ENCODE measurements at regions not wholly inside any gene's neighbourhood (a gene's known extent, or its start where the extent isn't known, plus 50 kb on each side); places are given as distances from the start of the nearest gene placed in this dataset.

DNA sequence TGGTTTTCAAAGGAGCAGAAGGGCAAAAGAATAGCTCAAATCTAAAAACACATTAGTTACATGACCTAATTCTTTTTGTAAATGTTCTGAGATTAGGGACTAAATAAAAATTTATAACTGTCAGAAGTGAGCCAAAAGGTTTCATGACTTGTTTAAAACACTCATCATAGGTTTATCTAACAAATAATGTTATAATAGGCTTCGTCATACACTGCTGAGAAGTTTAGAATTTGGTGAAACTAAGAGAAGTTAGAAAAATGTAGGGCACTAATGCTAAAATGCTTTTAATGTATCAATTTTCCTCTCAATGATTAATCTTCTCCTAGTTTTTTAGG, 468.8 kb upstream of the CDIN1 start:
- DNase-seq (peak; percentile 54), ATAC-seq (ENCODE audit: low read depth) (peak; percentile 65)
- intact Hi-C loops (cut with micrococcal nuclease) (loop anchor here (2.0 kb wide), 1 partner anchor 60 kb away; no protein-coding TSS in a partner anchor), in situ Hi-C loops (cut with MboI; ENCODE audit: low sequenced_read_pairs) (no loop called here), dilution Hi-C loops (cut with HindIII; ENCODE audit: low sequenced_read_pairs, unreplicated experiment) (no loop called here)
- H3K56ac ChIP-seq (ENCODE audit: extremely low read depth, insufficient read depth, low read length), result no peak overlapping the region
- H3K14ac ChIP-seq (replicated peaks; ENCODE audit: low read depth, low read length), result no peak overlapping the region
- no peak overlapping the region for H2BK120ac ChIP-seq (ENCODE audit: low read depth, low read length)
- H3K4me2 ChIP-seq (ENCODE audit: low read depth, low read length), result no peak overlapping the region
- TF ChIP-seq CEBPB (IDR thresholded peaks at IDR 0.05; ENCODE audit: low read depth, low read length) (no peak), ELK1 (IDR thresholded peaks at IDR 0.05; ENCODE audit: borderline replicate concordance, low read depth, low read length) (no peak), CTCF (conservative IDR thresholded peaks at IDR 0.05; ENCODE audit: low read depth, low read length) (no peak)
- TF ChIP-seq, protein P1, sequence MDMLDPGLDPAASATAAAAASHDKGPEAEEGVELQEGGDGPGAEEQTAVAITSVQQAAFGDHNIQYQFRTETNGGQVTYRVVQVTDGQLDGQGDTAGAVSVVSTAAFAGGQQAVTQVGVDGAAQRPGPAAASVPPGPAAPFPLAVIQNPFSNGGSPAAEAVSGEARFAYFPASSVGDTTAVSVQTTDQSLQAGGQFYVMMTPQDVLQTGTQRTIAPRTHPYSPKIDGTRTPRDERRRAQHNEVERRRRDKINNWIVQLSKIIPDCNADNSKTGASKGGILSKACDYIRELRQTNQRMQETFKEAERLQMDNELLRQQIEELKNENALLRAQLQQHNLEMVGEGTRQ (IDR thresholded peaks at IDR 0.05; ENCODE audit: low read depth, low read length), result no peak
- H4K20me1 ChIP-seq (ENCODE audit: insufficient read depth, low read length), result no peaks in the 10 kb centered on the region
- H3K36me3 ChIP-seq (ENCODE audit: control insufficient read depth, insufficient read depth, low read length), result no peaks in the 10 kb centered on the region
- H3K27ac ChIP-seq (ENCODE audit: insufficient read depth, low read length), result no peak overlapping the region
- CTCF ChIA-PET, result no interaction called here
- H2AK9ac ChIP-seq (replicated peaks; ENCODE audit: low read depth, low read length, poor library complexity), result no peak overlapping the region
- no peak overlapping the region for H2BK5ac ChIP-seq (ENCODE audit: low read depth, low read length, poor library complexity, severe bottlenecking)
- H3K4me3 ChIP-seq (ENCODE audit: insufficient read depth, low read depth, low read length), result no peak overlapping the region
- no peaks in the 10 kb centered on the region for H3K79me1 ChIP-seq (ENCODE audit: low read depth in 1 of 2, low read length in 2 of 2)
- H3K27me3 ChIP-seq (ENCODE audit: control insufficient read depth, insufficient read depth, low read length), result no peaks in the 10 kb centered on the region; the same call in 1 of the 2 replicates
- H3K4me1 ChIP-seq (ENCODE audit: control insufficient read depth, insufficient read depth, low read length), result peaks cover 2% of the 10 kb centered on the region; the same call in 1 of the 2 replicates
- POLR2A ChIA-PET (ENCODE audit: unreplicated experiment), result no interaction called here
- H2AFZ ChIP-seq (replicated peaks; ENCODE audit: low read length, poor library complexity), result no peak overlapping the region
- no peak overlapping the region for H3K23ac ChIP-seq (ENCODE audit: low read depth, low read length)
- H2BK20ac ChIP-seq (ENCODE audit: low read depth, low read length), result no peak overlapping the region
- no CpG with 5 or more reads among the region's 1 CpG for WGBS, 2 experiments (ENCODE audit: extremely low coverage in 2 of 2, insufficient read length in 1 of 2)
- H2AK5ac ChIP-seq (ENCODE audit: low read depth, low read length), result no peak overlapping the region
- H3K18ac ChIP-seq (ENCODE audit: low read depth, low read length), result no peak overlapping the region; the same call in 1 of the 2 replicates
- no peak overlapping the region for H4K5ac ChIP-seq (ENCODE audit: low read depth, low read length)
- H3K4ac ChIP-seq (ENCODE audit: low read depth, low read length), result no peak overlapping the region
- H3K9ac ChIP-seq (ENCODE audit: low read depth, low read length), result no peak overlapping the region
- H3K9me1 ChIP-seq (ENCODE audit: insufficient read depth, low read length), result no peaks in the 10 kb centered on the region
- H4K8ac ChIP-seq (ENCODE audit: low read depth in 2 of 2, low read length in 2 of 2), result no peak overlapping the region
- H4K91ac ChIP-seq (ENCODE audit: insufficient read depth, low read depth, low read length), result no peak overlapping the region
- no peak overlapping the region for H2BK15ac ChIP-seq (ENCODE audit: low read depth, low read length)
- no peaks in the 10 kb centered on the region for H3K9me3 ChIP-seq (ENCODE audit: control insufficient read depth, insufficient read depth, low read length)
- BruUV-seq (replicated peaks), result no TSS peak

All from IMR-90 (cell line).